ENCODE measurements at regions not wholly inside any gene's neighbourhood (a gene's known extent, or its start where the extent isn't known, plus 50 kb on each side); places are given as distances from the start of the nearest gene placed in this dataset.

DNA sequence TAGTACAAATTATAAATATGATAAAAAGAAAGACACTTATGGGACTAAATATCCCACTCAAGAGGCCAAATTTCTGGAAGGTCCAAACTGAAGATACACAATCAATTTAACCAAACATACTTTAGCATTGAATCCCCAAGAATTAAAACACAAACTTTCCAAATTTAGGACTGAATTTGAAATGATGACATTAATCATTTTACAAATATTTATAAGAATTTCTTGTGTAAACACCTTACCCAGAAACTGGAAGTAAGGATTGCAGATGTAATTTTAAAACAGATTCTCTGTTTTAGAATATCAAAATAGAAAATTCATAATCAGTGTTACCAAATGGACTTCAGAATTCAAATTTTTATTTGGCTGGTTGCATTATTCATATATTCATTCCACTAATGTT, 588.2 kb upstream of the KCND2 start:
- Histone ChIP-seq H3K27me3 (ENCODE audit: insufficient read depth, low read length, poor library complexity) (no peaks in the 10 kb centered on the region), H3K4me3 (ENCODE audit: low read depth in 1 of 2, low read length in 2 of 2) (no peak overlapping the region), H4K20me1 (ENCODE audit: insufficient read depth, low read length) (no peaks in the 10 kb centered on the region), H3K79me2 (ENCODE audit: insufficient read depth, low read length) (no peaks in the 10 kb centered on the region), H3K27ac (ENCODE audit: low read length) (no peak overlapping the region), H3K36me3 (ENCODE audit: insufficient read depth, low read length) (no peaks in the 10 kb centered on the region), H3K4me1 (ENCODE audit: insufficient read depth, low read length) (no peaks in the 10 kb centered on the region), H3K9me3 (ENCODE audit: insufficient read depth, low read length, severe bottlenecking) (no peaks in the 10 kb centered on the region), H2AFZ (ENCODE audit: low read depth, low read length) (no peak overlapping the region), H3K9ac (ENCODE audit: low read depth, low read length) (no peak overlapping the region), H3K4me2 (ENCODE audit: insufficient read depth, low read length) (no peak overlapping the region)
- no peak for ATAC-seq (ENCODE audit: insufficient read depth, low read depth)
- TF ChIP-seq EZH2 (IDR thresholded peaks at IDR 0.05; ENCODE audit: borderline replicate concordance, low read depth, low read length, severe bottlenecking), result no peak
- TF ChIP-seq, protein P1, sequence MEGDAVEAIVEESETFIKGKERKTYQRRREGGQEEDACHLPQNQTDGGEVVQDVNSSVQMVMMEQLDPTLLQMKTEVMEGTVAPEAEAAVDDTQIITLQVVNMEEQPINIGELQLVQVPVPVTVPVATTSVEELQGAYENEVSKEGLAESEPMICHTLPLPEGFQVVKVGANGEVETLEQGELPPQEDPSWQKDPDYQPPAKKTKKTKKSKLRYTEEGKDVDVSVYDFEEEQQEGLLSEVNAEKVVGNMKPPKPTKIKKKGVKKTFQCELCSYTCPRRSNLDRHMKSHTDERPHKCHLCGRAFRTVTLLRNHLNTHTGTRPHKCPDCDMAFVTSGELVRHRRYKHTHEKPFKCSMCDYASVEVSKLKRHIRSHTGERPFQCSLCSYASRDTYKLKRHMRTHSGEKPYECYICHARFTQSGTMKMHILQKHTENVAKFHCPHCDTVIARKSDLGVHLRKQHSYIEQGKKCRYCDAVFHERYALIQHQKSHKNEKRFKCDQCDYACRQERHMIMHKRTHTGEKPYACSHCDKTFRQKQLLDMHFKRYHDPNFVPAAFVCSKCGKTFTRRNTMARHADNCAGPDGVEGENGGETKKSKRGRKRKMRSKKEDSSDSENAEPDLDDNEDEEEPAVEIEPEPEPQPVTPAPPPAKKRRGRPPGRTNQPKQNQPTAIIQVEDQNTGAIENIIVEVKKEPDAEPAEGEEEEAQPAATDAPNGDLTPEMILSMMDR (IDR thresholded peaks at IDR 0.05; ENCODE audit: borderline replicate concordance, extremely low read depth, low read length, poor library complexity, severe bottlenecking), result no peak
- no peak for DNase-seq

DNA sequence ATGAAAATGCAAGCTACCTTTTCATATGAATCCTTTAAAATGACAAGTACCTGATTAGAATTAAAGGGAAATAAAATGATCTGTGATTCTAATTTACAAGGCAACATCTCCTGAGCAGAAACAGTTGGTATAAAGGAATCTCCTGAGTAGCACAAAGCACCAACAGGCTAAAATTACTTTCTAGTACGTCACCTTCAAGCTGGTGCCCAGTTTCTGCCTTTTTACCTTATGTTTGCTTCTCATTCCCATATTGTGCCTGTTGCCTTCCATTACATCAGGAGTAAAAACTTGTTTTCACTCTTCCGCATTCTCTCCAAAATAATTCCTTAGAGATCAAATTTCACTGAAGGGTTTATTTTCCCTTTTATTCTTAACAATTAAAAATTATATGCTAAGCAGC, 587.1 kb upstream of the KCND2 start:
- H3K4me2 ChIP-seq (ENCODE audit: insufficient read depth, low read length), result no peak overlapping the region
- no peaks in the 10 kb centered on the region for H3K27me3 ChIP-seq (ENCODE audit: insufficient read depth, low read length, poor library complexity)
- no peak for DNase-seq
- H3K4me3 ChIP-seq (ENCODE audit: low read depth in 1 of 2, low read length in 2 of 2), result no peak overlapping the region
- H4K20me1 ChIP-seq (ENCODE audit: insufficient read depth, low read length), result no peaks in the 10 kb centered on the region
- no peaks in the 10 kb centered on the region for H3K36me3 ChIP-seq (ENCODE audit: insufficient read depth, low read length)
- TF ChIP-seq EZH2 (IDR thresholded peaks at IDR 0.05; ENCODE audit: borderline replicate concordance, low read depth, low read length, severe bottlenecking), result no peak
- TF ChIP-seq, protein P1 (IDR thresholded peaks at IDR 0.05; ENCODE audit: borderline replicate concordance, extremely low read depth, low read length, poor library complexity, severe bottlenecking), result no peak
- H3K9me3 ChIP-seq (ENCODE audit: insufficient read depth, low read length, severe bottlenecking), result no peaks in the 10 kb centered on the region
- H2AFZ ChIP-seq (ENCODE audit: low read depth, low read length), result no peak overlapping the region
- no peak overlapping the region for H3K9ac ChIP-seq (ENCODE audit: low read depth, low read length)
- no peaks in the 10 kb centered on the region for H3K4me1 ChIP-seq (ENCODE audit: insufficient read depth, low read length)
- no peaks in the 10 kb centered on the region for H3K79me2 ChIP-seq (ENCODE audit: insufficient read depth, low read length)
- no peak overlapping the region for H3K27ac ChIP-seq (ENCODE audit: low read length)
- no peak for ATAC-seq (ENCODE audit: insufficient read depth, low read depth)

DNA sequence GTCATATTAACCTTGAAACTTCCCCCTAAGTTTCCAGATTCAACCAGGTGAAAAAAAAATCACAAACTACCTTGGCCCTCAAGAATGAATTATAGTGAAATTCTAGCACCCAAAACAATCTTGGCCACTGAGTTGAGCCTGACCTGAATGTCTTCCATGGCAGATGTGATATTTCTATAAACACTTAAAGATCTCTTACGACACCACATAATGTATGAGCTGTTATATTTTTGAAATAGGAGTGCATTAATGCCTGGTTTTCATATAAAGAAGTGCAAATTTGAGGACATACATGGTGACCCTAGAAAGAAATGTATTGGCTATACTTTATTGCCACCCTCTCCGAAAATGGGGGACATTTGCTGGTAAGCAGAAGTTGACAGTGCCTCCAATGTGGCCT, 584.1 kb upstream of the KCND2 start:
- no peak overlapping the region for H2AFZ ChIP-seq (ENCODE audit: low read depth, low read length)
- H3K4me2 ChIP-seq (ENCODE audit: insufficient read depth, low read length), result no peak overlapping the region
- no peak overlapping the region for H3K27ac ChIP-seq (ENCODE audit: low read length)
- TF ChIP-seq EZH2 (IDR thresholded peaks at IDR 0.05; ENCODE audit: borderline replicate concordance, low read depth, low read length, severe bottlenecking), result no peak
- TF ChIP-seq, protein P1 (IDR thresholded peaks at IDR 0.05; ENCODE audit: borderline replicate concordance, extremely low read depth, low read length, poor library complexity, severe bottlenecking), result no peak
- ATAC-seq (ENCODE audit: insufficient read depth, low read depth) (no peak), DNase-seq (no peak)
- H3K27me3 ChIP-seq (ENCODE audit: insufficient read depth, low read length, poor library complexity), result no peaks in the 10 kb centered on the region
- no peaks in the 10 kb centered on the region for H3K9me3 ChIP-seq (ENCODE audit: insufficient read depth, low read length, severe bottlenecking)
- no peak overlapping the region for H3K9ac ChIP-seq (ENCODE audit: low read depth, low read length)
- H3K79me2 ChIP-seq (ENCODE audit: insufficient read depth, low read length), result no peaks in the 10 kb centered on the region
- no peaks in the 10 kb centered on the region for H3K4me1 ChIP-seq (ENCODE audit: insufficient read depth, low read length)
- H4K20me1 ChIP-seq (ENCODE audit: insufficient read depth, low read length), result no peaks in the 10 kb centered on the region
- no peak overlapping the region for H3K4me3 ChIP-seq (ENCODE audit: low read depth in 1 of 2, low read length in 2 of 2)
- no peaks in the 10 kb centered on the region for H3K36me3 ChIP-seq (ENCODE audit: insufficient read depth, low read length)

DNA sequence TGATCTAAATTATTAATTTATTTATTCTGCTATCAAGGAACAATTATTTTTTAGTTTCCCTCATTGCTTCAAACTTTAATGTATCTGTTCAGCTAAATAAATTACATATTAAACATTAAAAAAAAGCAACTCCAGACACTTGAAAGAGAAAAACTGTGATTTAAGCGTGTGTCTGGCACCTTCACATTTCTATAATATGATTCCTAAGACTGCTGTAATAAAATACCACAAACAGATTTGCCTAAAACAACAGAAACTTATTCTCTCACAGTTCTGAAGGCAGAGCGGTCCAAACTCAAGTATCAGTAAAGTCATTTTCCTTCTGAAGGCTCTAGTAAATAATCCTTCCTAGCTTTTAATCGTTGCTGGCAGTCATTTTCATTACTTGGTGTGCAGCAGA, 580.4 kb upstream of the KCND2 start:
- Histone ChIP-seq H3K4me2 (ENCODE audit: insufficient read depth, low read length) (no peak overlapping the region), H3K4me1 (ENCODE audit: insufficient read depth, low read length) (no peaks in the 10 kb centered on the region), H2AFZ (ENCODE audit: low read depth, low read length) (no peak overlapping the region)

More for the DNA sequence above, 580.4 kb upstream of the KCND2 start:
- no peak overlapping the region for H3K4me3 ChIP-seq (ENCODE audit: low read depth in 1 of 2, low read length in 2 of 2)
- no peak overlapping the region for H3K9ac ChIP-seq (ENCODE audit: low read depth, low read length)
- H3K36me3 ChIP-seq (ENCODE audit: insufficient read depth, low read length), result no peaks in the 10 kb centered on the region
- no peaks in the 10 kb centered on the region for H4K20me1 ChIP-seq (ENCODE audit: insufficient read depth, low read length)
- H3K9me3 ChIP-seq (ENCODE audit: insufficient read depth, low read length, severe bottlenecking), result no peaks in the 10 kb centered on the region
- TF ChIP-seq, protein P1 (IDR thresholded peaks at IDR 0.05; ENCODE audit: borderline replicate concordance, extremely low read depth, low read length, poor library complexity, severe bottlenecking), result no peak
- TF ChIP-seq EZH2 (IDR thresholded peaks at IDR 0.05; ENCODE audit: borderline replicate concordance, low read depth, low read length, severe bottlenecking), result no peak
- H3K27ac ChIP-seq (ENCODE audit: low read length), result no peak overlapping the region
- no peaks in the 10 kb centered on the region for H3K79me2 ChIP-seq (ENCODE audit: insufficient read depth, low read length)
- ATAC-seq (ENCODE audit: insufficient read depth, low read depth) (no peak), DNase-seq (no peak)
- no peaks in the 10 kb centered on the region for H3K27me3 ChIP-seq (ENCODE audit: insufficient read depth, low read length, poor library complexity)

All from DND-41 (cell line).